HG03432 (cell line): ENCODE measurements at regions not wholly inside any gene's neighbourhood (a gene's known extent, or its start where the extent isn't known, plus 50 kb on each side); places are given as distances from the start of the nearest gene placed in this dataset.

Experiments
- ATAC-seq: cut with Tn5 transposase; IDR thresholded peaks from one replicate; pipeline ENCODE4 v1.9.1; 2021; ENCODE audit warnings: mild to moderate bottlenecking, moderate library complexity; ENCODE audit not compliant: unreplicated experiment

DNA sequence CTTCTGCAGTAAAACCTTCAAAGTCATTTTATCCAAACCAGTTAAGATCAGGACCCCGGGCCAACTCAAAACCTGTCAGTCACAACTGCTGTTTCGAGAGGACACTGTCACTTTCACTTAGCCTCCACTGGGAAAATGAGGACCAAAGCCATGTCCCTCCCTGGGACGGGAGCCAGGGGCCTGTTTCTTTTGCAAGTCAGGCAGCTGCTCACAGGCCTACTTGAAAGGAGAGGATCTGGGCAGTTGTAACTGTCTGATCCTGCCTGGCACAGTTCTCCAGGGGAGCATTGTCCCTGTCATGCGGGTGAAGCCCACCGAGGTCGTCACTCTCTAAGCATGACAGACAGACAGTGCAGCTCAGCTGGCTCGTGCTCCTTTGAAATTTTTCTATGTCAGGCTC, 276.2 kb downstream of the NPIPA8 start:
- no peak for ATAC-seq

DNA sequence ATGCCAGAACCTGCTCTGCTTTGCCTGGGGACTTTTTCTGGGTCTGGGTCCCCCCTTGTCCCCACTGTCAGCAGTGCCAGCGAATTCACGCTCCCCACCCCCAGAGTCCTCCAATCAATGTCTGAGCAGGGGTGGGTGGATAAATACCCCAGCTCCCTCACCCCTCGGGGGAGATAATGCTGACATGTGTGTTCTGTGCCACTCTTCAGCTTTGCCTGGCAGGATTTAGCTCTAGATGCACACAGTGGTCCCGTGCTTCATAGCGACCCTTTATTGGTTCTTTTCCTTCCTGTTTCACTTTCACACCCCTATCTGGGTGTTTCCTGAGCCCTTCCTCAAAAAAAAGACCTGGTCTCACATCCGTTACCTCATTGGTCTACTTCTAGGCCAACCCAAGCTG, 277.0 kb downstream of the NPIPA8 start:
- no peak for ATAC-seq

DNA sequence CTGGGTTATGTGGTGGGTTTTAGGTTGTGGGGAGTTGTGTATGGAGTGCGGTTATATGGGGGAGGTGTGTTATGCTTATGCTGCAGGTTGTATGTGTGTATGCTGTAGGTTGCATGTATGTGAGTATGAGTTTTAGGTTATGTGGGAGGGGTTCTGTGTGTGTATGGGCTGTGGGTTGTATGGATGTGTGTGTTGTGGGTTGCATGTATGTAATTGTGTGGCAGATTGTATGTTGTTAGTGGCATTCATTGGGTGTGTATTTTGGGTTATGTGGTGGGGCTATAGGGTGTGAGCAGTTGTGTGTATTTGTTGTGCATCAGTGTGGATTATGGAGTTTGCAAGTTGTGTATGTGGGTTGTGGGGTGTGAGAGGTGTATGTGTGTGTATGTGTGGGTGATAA, 277.4 kb downstream of the NPIPA8 start:
- ATAC-seq: no peak

DNA sequence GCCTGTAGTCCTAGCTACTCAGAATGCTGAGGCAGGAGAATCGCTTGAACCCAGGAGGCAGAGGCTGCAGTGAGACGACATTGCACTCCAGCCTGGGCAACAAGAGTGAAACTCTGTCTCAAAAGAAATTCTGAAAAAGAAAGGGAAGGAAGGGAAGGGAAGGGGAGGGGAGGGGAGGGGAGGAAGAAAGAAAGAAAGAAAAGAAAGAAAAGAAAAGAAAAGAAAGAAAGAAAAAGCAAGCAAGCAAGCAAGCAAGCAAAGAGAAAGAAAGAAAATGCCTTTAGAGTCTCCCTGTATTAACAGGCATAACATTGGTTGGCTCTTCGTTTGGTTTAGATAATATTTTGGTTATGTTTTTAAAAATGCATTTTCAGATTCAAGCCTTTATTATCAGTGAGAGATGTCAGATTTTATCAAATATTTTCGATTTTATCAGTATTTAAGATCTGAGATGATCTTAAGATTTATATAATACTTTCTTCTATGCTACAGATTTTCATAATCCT, 281.1 kb downstream of the NPIPA8 start:
- ATAC-seq: no peak

DNA sequence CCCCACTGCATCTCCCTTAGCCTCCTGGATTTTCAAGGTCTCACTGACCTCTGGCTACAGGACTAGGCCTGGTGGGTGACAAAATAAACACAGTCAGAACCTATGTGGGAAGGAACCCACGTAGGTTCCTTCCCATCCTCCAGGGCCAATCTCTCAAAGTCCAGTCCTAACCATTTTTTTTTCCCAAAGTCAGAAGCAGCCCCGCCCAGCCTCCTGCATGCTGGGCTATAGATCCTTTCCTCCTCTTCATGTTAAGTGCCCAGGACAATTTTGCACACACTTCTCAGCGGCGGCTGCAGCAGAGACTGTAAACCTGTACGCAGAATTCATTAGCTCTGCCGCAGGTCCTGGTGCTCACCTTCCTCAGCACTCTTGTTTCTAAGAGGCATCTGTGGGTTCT, 285.8 kb downstream of the NPIPA8 start:
- no peak for ATAC-seq

DNA sequence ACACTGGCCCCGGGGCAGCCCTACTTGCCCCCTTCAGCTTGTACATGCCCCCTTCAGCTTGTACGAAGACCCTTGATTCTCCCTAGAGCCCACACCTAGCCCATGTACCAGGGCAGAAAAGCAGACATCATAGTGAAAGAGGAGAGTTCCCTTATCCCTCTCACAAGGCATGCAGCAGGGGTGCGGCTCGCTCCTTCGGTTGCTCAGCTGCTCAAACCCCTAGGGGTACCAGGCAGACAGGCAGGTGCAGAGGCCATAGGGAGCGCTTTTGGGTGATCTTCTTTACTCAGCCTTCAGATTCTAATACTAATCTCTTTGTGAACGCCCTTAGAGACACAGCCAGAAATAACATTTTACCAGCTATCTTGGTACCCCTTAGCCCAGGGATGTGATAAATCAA, 286.3 kb downstream of the NPIPA8 start:
- ATAC-seq: no peak

DNA sequence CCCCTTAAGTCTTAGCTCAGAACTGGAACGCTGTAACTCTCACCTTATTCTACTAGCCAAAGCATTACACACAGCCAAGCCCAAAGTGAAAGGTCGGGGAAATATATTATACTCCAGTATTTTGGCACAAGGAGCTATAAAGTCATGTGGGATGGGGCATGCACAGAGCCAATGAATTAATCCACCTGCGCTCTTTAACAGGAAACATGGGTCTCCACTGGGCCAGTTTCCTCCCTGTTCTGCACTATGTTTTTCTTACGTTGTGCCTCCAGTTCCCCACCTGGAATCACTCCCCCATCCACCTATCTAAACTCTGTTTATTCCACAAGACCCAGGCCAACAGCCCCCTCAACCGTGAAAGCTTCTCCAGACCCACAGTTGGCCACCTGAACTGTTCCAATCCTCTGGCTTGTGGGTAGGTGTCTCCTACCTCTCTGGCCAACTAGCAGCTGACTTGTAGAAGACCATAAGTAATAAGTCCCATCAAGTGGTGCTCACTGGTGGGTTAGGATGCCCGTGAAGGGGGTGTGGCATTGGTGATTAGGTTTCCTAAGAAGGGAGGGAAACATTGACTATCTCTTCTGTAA, 286.9 kb downstream of the NPIPA8 start:
- no peak for ATAC-seq

DNA sequence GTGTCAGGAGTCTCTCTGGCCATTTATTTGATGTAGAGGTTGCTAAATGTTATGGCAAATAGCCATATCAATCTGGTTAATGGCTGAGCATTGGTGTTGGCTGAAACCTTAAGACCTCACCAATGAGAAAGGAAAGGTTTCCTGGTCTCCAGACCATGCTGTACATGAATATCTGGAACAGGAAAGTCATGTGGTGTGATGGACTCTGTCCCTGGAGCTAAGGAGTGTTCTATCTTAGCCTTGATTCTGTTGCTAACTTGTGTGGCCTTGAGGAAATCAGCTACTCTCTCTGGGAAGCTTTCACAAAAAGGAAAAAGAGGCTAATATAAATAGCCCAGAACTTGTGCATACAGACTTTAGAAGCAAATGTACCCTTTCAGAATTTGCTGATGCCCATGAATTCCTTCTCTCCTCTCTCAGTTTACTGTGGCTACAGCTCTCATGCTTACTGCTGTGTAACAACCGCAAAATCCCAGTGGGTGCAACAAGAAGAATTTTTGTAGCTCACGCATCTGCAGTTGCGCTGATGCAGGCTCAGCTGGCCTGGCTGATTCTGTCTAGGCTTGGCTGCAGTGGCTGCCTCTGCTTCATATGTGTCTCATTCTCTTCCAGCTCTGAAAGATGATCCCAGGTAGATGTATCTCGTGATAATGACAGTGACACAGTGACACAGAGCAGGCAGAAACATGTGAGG, 287.5 kb downstream of the NPIPA8 start:
- ATAC-seq: no peak

DNA sequence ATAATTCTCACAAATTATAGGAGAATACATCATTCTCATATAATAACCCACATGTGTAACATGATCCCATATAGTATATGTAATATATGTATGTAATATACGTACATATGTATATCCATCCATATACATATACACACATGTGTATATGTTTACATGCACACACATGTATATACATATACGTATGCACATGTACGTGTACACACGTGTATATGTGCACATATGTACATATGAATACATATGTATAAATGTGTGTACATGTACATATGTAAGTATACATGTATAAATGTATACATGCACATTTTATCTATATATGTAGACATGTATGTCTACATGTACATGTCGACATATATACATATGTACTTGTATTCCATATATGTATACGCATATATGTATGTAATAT, 288.8 kb downstream of the NPIPA8 start:
- ATAC-seq: no peak

DNA sequence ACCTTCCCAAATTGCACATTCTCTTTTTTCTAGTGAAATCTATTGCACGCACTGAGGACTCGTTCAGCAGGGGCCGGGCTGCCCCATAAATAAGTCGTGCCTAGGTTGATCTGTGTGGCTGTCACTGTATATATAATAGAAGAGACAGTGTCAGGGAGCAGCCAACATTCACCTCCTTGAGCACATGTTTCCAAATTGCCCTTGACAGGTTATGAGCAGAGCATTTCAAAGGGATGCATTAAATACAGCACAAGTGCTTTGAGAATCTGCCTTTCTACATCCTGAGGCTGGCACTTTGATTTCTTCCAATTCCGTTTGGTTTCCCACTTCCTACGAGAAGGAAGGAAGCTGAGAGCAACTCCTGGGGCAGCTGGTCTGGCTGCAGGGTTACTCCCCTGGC, 291.2 kb downstream of the NPIPA8 start:
- ATAC-seq: no peak

DNA sequence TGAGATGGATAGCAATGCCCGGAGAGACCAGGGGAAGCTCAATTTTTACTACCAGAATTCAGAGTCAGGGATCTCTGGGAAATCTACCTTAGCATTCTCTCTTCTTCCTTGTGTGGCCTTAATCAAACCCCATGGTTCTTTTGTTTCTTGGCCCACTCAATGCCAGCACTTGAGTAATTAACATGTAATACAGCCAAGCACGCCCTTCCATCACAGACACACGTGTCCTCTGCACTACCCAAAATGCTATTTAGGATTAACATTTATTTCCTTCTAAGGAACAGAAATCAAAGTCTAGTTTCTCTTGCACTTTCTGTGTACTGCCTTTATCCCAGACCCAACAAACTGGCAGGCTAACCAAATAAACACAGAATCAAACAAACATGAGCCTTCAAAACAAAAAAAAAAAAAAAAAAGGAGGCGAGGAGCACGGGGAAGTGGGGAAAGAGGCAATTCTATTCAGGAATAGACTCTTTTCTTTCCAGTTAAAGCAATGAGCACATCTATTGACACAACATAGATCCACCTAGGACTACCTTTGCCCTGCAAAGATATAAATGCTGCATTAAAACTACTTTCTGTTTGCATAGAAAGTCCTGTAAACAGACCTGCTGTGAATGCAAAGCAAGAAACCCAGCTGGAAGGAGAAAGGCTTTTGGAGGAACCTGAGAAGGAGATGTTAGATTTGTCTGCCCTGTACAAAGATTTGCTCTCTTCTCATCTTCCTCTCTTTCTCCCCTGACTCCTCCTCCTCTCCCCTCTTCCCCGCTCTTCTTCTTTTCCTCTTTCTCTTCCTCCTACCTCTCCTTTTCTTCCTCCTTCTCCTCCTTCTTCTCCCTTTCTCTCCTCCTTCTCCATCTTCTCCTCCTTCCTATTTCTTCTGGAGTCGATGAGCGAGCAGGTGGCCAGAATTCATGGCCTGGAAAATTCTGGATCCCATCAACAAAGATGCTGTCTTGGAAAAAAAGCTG, 294.4 kb downstream of the NPIPA8 start:
- no peak for ATAC-seq

DNA sequence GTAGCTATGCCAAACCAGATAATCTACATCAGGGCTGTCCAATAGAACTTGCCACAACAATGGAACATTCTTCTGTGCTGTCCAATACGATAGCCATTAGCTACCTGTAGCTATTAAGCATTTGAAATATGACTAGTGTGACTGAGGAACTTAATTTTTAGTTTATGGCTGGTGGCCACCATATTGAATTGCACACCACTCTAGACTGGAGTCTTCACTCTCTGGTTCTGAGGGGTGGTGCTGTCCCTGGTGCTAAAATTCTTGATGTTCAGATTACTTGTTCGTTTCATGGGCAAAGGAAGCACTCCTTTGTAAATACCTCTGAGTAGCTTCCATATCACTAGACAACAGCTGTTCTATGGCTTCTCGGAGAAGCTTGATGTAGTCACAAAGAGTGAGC, 296.6 kb downstream of the NPIPA8 start:
- no peak for ATAC-seq

DNA sequence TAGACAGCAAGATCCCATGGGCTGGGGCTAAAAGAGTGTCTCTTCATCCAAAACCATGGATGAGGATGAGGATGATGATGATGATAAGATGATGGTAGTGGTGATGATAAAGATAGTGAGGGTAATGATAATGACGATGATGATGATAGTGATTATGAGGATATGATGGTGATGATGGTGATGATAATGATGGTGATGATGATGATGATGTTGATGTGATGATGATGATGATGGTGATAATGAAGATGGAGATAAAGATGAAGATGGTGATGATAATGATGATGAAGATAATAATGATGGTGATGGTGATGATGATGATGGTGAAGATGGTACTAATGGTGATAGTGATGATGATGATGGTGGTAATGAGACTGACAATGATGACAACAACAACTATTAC, 299.5 kb downstream of the NPIPA8 start:
- no peak for ATAC-seq

DNA sequence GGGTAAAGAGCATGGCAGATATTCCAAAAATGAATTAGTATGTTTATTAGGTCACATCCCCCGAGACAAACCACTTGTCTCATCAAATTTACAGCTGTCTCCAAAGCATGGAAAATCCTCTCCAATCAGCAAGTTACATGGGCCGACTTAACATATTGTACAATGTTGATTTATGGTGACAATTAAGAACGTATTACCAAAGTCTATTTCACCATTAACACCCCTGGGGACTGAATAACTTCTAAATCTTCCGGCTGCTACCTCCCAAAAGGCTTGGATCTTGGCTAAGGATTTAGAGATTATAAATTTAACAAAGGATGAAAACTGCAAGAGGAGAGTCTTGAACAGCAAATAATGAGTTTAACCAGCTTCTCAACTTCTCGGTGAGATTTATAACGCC, 311.9 kb downstream of the NPIPA8 start:
- no peak for ATAC-seq

DNA sequence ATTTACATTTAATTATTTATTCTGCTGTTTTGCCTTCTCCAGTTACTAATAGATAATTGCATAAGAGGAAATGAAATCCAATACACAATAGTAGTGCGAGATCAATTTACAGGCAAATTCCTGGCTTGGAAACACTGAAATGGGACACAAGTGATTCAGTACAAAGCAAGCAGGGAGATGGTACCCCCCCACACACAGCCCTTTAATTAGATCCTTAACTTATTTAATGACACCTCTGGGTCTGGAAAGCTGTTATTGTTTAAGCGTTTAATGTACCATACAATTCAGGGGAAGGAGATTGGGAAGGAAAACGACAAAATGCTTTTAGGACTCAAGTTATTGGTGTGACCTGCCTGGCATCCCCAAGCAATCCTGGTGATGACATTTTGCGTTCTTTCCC, 318.2 kb downstream of the NPIPA8 start:
- ATAC-seq: no peak

DNA sequence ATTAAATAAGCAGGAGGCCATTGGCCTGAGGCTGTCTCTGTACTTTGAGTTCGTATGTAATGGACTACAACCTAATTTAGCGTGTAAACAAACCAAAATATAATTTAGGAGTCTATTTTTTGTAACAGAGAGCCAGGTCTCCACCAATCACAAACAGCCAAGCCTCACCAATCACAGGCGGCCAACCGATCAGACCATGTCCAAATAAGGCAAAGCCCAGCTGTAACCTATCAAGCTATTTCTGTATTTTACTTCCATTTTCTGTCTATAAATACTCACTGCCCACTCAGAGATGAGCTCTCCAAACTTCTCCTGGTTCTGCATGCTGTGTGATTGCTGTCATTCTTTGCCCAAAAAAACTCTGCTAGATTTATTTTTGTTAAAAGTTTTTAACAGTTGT, 322.7 kb downstream of the NPIPA8 start:
- no peak for ATAC-seq

DNA sequence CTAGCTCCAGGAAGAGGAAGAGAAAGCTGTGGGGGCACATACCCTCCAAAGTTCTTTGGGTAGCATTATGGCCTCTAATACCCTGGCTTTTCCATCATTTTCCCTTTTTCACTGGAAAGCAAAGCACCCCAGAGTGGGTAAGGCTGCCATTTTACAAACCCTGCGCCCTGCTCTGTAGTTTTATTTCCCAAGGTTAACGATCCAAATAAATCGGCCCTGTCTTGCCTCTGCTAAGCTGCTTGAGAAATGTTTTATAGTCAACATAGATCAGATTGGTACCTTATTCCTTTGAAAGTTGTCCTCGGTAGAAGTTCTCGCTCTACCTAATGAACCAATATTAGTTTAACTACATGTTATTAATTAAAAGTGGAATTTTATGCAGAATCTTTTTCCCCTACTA, 328.2 kb downstream of the NPIPA8 start:
- no peak for ATAC-seq

DNA sequence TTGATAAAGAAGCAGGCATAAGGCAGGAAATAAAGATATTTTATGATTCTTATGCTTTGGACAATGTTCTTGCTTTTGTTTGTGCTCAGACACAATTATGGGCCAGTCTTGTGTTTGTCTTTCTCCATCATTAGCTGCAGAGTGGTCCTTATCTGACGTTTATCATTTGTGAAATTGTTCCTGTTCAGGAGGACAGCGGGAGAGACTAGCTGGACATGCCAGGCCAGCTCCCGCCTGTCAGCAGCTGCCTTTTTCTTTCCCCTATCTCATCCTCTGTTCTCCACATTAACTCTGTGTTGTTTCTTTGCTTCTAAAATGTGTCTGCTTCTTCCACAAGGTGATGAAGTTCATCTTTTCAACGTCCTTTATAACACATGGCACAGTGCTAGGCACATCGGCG, 333.5 kb downstream of the NPIPA8 start:
- ATAC-seq: no peak

DNA sequence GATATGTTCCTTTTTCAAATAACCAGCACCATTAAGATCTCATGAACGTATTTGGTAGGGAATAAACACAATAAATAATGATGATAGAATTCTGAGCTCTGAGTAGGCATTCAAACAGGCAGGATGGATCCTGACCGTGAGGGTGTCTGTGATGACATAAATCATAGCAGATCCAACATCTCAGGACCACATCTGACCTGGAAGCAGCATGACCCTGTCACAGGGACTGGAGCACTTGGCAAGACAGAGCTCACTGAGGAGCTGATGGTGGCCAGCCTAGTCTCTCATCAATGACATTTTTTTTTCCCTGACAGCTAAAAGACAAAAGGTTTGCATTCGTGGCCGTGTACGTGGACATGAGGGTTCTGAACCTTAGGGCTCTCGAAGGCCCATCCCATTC, 337.5 kb downstream of the NPIPA8 start:
- no peak for ATAC-seq

DNA sequence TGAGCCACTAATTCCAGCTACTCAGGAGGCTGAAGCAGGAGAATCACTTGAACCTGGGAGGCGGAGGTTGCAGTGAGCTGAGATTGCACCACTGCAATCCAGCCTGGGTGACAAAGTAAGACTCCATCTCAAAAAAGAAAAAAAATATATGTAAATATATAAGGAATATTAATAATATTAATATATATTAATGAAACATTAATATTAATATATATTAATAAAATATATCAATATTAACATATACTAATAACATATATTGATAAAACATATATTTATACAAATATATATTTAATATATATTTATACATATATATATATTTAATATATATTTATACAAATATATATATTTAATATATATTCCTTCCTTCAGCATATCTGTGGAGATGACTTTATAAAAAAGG, 338.0 kb downstream of the NPIPA8 start:
- no peak for ATAC-seq

DNA sequence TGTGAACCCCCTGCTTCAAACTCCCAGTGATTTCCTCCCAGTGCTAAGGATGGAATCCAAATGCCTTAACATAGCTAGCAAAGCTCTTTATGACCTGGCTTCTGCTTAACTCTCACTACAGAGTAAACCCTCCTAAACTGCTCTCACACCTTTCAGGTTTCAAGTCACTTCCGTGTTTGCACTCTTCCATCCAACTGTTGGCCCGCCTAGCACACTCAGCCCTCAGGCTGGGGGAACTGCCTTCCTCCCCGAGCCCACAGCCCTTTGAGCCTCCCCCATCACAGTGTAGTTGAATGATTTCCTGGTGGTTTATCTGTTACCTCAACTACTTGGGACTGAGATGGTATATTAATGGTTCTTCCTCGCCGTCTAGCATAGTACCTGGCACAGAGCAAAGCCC, 342.5 kb downstream of the NPIPA8 start:
- no peak for ATAC-seq

DNA sequence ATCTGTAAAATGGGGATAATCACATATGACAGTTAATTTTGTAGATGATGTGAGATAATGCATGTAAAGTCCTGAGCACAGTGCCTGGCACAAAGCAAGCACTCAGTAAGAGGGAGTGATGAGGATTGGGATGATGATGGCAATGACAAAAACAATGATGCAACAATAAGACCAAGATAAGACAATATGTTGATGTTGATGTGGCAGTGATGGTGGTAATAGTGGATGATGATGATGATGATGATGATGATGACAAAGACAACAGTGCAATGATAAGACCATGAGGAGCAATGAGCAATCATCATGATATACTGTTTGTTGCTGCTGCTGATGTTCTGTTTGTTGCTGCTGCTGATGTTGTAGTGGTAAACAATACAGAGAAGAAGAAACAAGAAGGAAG, 344.1 kb downstream of the NPIPA8 start:
- no peak for ATAC-seq
